ENCODE measurements at regions not wholly inside any gene's neighbourhood (a gene's known extent, or its start where the extent isn't known, plus 50 kb on each side); places are given as distances from the start of the nearest gene placed in this dataset.

DNA sequence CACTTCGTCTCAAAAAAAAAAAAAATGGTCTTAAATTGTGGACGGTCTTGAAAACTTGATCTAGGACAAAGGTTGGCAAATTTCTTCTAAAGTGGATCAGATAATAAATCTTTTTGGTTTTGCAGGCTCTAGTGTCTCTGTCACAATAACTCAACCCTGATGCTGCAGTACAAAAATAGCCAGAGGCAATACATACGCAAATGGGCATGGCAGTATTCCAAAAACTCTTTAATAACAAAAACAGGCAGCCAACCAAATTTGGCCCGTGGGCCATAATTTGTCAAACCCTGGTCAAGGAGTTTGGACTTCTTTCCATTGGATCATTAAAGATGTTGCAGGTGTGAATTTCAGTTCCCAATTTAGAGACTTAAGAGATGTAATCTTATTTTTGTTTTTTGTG is 93.5 kb upstream of the MRI1 start:
- no peak overlapping the region for H3K4me3 ChIP-seq (ENCODE audit: low read depth, low read length)
- TF ChIP-seq, protein P1, sequence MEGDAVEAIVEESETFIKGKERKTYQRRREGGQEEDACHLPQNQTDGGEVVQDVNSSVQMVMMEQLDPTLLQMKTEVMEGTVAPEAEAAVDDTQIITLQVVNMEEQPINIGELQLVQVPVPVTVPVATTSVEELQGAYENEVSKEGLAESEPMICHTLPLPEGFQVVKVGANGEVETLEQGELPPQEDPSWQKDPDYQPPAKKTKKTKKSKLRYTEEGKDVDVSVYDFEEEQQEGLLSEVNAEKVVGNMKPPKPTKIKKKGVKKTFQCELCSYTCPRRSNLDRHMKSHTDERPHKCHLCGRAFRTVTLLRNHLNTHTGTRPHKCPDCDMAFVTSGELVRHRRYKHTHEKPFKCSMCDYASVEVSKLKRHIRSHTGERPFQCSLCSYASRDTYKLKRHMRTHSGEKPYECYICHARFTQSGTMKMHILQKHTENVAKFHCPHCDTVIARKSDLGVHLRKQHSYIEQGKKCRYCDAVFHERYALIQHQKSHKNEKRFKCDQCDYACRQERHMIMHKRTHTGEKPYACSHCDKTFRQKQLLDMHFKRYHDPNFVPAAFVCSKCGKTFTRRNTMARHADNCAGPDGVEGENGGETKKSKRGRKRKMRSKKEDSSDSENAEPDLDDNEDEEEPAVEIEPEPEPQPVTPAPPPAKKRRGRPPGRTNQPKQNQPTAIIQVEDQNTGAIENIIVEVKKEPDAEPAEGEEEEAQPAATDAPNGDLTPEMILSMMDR (IDR thresholded peaks at IDR 0.05; ENCODE audit: control insufficient read depth, extremely low read depth, insufficient read depth), result no peak
- DNase-seq (ENCODE audit: low read depth), result no peak

DNA sequence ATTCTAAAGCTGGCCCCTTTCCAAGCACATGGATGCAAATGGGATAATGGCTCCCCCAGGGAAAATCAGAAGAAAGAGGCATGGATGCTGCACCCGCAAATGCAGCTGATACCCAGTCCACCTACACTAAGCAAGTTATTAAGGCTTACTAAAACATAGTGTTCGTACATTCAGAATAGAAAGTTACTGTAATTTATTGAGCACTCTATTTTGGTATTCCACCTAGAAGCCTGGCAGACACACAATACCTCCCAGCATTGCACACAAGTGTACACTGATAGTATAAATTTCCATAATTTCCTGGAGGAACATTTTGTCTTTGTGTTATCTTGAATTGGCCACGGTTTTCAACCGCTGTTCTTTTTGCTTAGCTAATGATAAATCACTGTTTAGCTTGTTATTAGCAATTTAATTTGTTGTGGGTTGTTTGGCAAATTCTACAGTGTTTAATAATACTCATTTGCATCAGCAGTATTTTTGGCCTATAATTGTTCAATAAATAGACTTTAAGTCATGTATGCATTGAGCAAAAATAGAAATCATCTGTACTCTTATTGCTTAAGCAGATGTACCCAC is 94.5 kb upstream of the MRI1 start:
- TF ChIP-seq, protein P1 (IDR thresholded peaks at IDR 0.05; ENCODE audit: control insufficient read depth, extremely low read depth, insufficient read depth), result no peak
- no peak overlapping the region for H3K4me3 ChIP-seq (ENCODE audit: low read depth, low read length)
- DNase-seq (ENCODE audit: low read depth), result no peak

DNA sequence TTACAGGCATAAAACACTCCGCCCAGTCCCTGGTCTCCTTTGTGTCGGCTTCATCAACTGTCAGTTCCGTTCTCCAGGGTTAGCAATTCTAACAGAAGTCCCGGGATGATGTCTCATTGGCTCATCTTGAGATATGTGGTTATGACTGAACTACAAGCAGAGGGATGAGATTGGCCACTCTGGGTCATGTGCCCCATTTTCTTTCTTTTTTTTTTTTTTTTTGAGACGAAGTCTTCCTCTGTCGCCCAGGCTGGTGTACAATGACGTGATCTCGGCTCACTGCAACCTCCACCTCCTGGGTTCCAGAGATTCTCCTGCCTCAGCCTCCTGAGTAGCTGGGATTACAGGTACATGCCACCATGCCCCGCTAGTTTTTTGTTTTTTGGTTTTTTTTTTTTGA is 95.4 kb upstream of the MRI1 start:
- H3K4me3 ChIP-seq (ENCODE audit: low read depth, low read length), result no peak overlapping the region
- no peak for DNase-seq (ENCODE audit: low read depth)
- TF ChIP-seq, protein P1 (IDR thresholded peaks at IDR 0.05; ENCODE audit: control insufficient read depth, extremely low read depth, insufficient read depth), result no peak

DNA sequence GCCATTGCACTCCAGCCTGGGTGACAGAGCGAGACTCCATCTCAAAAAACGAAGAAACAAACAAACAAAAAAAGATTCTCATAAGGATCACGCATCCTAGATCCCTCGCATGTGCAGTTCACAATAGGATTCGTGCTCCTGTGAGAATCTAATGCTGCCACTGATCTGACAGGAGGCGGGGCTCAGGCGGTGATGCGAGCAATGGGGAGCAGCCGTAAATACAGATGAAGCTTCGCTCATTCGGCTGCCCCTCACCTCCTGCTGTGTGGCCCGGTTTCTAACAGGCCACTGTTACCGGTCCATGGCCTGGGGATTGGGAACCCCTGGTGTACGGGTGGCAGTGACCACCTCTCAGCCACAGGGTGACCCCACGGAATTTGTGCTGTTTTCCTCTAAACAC is 98.2 kb upstream of the MRI1 start:
- H3K4me3 ChIP-seq (ENCODE audit: low read depth, low read length), result no peak overlapping the region
- no peak for DNase-seq (ENCODE audit: low read depth)
- TF ChIP-seq, protein P1 (IDR thresholded peaks at IDR 0.05; ENCODE audit: control insufficient read depth, extremely low read depth, insufficient read depth), result no peak

DNA sequence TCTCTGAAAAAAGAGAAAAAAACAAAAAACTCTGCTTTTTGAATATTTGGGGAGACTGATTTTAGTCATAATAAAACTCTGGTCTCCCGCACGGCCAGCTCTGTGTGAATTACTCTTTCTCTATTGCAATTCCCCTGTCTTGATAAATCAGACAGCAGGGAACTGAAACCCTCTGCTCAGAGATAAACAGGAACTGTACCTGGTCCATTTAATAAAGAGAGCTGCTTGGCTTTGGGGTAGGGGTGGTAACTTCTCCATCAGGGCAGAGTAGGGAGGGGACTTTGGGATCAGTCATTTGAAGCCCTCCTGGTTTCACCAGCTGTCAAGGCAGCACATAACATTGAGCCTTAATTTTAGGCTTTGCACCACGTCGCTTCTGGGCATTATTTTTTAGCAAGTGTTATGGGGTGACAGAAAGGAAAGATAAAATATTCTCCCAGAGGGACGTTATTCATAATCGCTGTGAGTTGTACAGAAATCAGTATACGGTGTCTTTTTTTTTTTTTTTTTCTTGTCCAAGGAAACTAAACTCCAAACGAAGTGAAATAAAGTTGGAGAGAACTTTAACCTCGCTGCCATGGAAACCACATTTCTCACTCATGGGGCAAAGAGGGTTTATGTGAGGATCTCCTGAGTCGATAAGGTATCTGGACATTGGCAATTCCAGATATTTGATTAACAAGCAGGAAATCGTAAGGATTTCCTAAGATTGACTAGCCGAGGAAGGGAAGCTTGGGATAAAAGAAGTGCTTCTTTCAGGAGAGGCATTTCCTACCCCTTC is 99.0 kb upstream of the MRI1 start:
- no peak for DNase-seq (ENCODE audit: low read depth)
- H3K4me3 ChIP-seq (ENCODE audit: low read depth, low read length), result no peak overlapping the region
- TF ChIP-seq, protein P1 (IDR thresholded peaks at IDR 0.05; ENCODE audit: control insufficient read depth, extremely low read depth, insufficient read depth), result no peak

DNA sequence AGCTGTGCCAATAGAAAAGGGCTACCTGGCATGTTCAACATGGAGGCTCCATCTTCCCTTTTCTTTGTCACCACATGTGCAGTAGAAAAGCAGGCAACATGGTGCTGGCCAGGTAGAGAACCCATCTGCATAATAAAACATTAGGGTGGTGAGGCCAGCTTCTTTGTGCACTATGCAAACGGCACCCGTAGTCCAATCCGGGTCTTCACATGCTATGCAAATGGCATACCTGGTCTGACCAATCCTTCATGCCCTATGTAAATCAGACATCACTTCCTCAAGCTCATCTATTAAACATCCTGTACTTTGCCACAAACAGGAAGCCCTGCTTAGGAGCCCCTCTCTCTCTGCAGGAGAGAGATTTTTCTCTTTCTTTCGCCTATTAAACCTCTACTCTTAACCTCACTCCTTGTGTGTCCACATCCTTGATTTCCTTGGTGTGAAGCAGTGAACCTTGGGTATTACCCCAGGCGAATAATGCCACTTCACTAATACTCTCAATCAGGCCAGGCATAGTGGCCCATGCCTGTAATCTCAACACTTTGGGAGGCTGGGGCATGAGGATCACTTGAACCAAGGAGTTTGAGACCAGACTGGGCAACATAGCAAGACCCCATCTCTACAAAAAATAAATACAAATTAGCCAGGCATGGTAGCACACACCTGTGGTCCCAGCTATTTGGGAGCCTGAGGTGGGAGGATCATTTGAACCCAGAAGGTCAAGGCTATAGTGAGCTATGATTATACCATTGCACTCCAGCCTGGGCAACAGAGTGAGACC is 111.3 kb upstream of the MRI1 start:
- TF ChIP-seq, protein P1 (IDR thresholded peaks at IDR 0.05; ENCODE audit: control insufficient read depth, extremely low read depth, insufficient read depth), result no peak
- DNase-seq (ENCODE audit: low read depth), result no peak

More for the DNA sequence above, 111.3 kb upstream of the MRI1 start:
- no peak overlapping the region for H3K4me3 ChIP-seq (ENCODE audit: low read depth, low read length)

Data from LNCaP clone FGC (cell line).